ENCODE measurements at regions not wholly inside any gene's neighbourhood (a gene's known extent, or its start where the extent isn't known, plus 50 kb on each side); places are given as distances from the start of the nearest gene placed in this dataset.

GRCh38 chr7:84665339-84665738, 470.8 kb upstream of the SEMA3A start:
- peak; percentile 8 for DNase-seq (ENCODE audit: low spot score)

GRCh38 chr7:84664626-84665025, 470.0 kb upstream of the SEMA3A start:
- Histone ChIP-seq H4K20me1 (ENCODE audit: insufficient read depth, poor library complexity, severe bottlenecking) (no peaks in the 10 kb centered on the region), H3K27me3 (no peaks in the 10 kb centered on the region), H2AFZ (no peak overlapping the region), H3K9me2 (replicated peaks; ENCODE audit: insufficient read depth) (no peaks in the 10 kb centered on the region), H3K4me1 (ENCODE audit: insufficient read depth) (peaks cover 6% of the 10 kb centered on the region), H3K36me3 (replicated peaks; ENCODE audit: insufficient read depth, low read depth) (no peaks in the 10 kb centered on the region), H3K4me3 (no peak overlapping the region), H3K27ac (peak overlapping the region; percentile 17), H3K4me2 (peak overlapping the region; percentile 4), H3K79me2 (no peaks in the 10 kb centered on the region), H3K9me3 (ENCODE audit: low read depth) (no peaks in the 10 kb centered on the region)
- DNase-seq (ENCODE audit: low spot score) = peak; percentile 5
- TF ChIP-seq CTCF (IDR thresholded peaks at IDR 0.05; ENCODE audit: poor library complexity) (no peak), EZH2 (IDR thresholded peaks at IDR 0.05; ENCODE audit: borderline replicate concordance) (no peak), EZH2phosphoT487 (IDR thresholded peaks at IDR 0.05; ENCODE audit: low read depth, severe bottlenecking, unreplicated experiment) (no peak)
- WGBS (ENCODE audit: low lambda C conversion rate, missing lambda C conversion rate) = 47% methylated on average over 1 of the region's 1 CpG

More at GRCh38 chr7:84665339-84665738, 470.8 kb upstream of the SEMA3A start:
- Histone ChIP-seq H3K27me3 (no peaks in the 10 kb centered on the region), H3K4me1 (ENCODE audit: insufficient read depth) (peaks cover 6% of the 10 kb centered on the region), H3K36me3 (replicated peaks; ENCODE audit: insufficient read depth, low read depth) (no peaks in the 10 kb centered on the region), H2AFZ (no peak overlapping the region), H3K79me2 (no peaks in the 10 kb centered on the region), H3K4me2 (peak overlapping the region; percentile 4), H4K20me1 (ENCODE audit: insufficient read depth, poor library complexity, severe bottlenecking) (no peaks in the 10 kb centered on the region), H3K4me3 (no peak overlapping the region), H3K9me2 (replicated peaks; ENCODE audit: insufficient read depth) (no peaks in the 10 kb centered on the region), H3K9me3 (ENCODE audit: low read depth) (no peaks in the 10 kb centered on the region), H3K27ac (peak overlapping the region; percentile 17)
- no peak for TF ChIP-seq EZH2phosphoT487 (IDR thresholded peaks at IDR 0.05; ENCODE audit: low read depth, severe bottlenecking, unreplicated experiment)
- TF ChIP-seq EZH2 (IDR thresholded peaks at IDR 0.05; ENCODE audit: borderline replicate concordance) = no peak
- TF ChIP-seq CTCF (IDR thresholded peaks at IDR 0.05; ENCODE audit: poor library complexity) = no peak
- WGBS (ENCODE audit: low lambda C conversion rate, missing lambda C conversion rate) = 54% methylated on average over 2 of the region's 2 CpGs

GRCh38 chr7:84663224-84663623, 468.6 kb upstream of the SEMA3A start:
- 89% methylated on average over 1 of the region's 1 CpG for WGBS (ENCODE audit: low lambda C conversion rate, missing lambda C conversion rate)
- Histone ChIP-seq H3K36me3 (replicated peaks; ENCODE audit: insufficient read depth, low read depth) (no peaks in the 10 kb centered on the region), H3K4me1 (ENCODE audit: insufficient read depth) (peaks cover 6% of the 10 kb centered on the region), H3K4me3 (no peak overlapping the region), H3K4me2 (peak overlapping the region; percentile 18), H3K9me3 (ENCODE audit: low read depth) (no peaks in the 10 kb centered on the region), H2AFZ (peak overlapping the region; percentile 1), H3K27ac (no peak overlapping the region), H4K20me1 (ENCODE audit: insufficient read depth, poor library complexity, severe bottlenecking) (no peaks in the 10 kb centered on the region), H3K27me3 (no peaks in the 10 kb centered on the region), H3K79me2 (no peaks in the 10 kb centered on the region), H3K9me2 (replicated peaks; ENCODE audit: insufficient read depth) (no peaks in the 10 kb centered on the region)
- TF ChIP-seq EZH2phosphoT487 (IDR thresholded peaks at IDR 0.05; ENCODE audit: low read depth, severe bottlenecking, unreplicated experiment) = no peak
- TF ChIP-seq EZH2 (IDR thresholded peaks at IDR 0.05; ENCODE audit: borderline replicate concordance) = no peak
- no peak for TF ChIP-seq CTCF (IDR thresholded peaks at IDR 0.05; ENCODE audit: poor library complexity)
- DNase-seq (ENCODE audit: low spot score) = no peak

DNA sequence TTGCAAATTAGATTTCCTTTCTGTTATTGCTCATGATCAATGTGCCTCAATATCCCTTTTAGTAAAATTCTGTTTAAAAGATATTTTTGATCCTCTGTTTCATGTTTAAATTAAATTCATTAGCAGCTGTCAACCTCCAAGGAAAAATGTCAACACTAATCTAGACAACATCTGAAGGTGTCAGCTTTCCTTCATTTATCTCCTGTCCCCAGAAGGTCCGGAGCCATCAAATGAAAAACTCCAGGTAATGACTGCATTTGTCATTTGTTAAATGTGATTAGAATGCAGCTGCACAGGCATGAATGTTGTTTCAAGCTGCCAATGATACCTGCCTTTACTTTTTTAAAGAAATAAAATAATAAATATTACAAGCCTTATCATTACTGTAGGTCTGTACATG, 463.7 kb upstream of the SEMA3A start:
- TF ChIP-seq EZH2phosphoT487 (IDR thresholded peaks at IDR 0.05; ENCODE audit: low read depth, severe bottlenecking, unreplicated experiment) (no peak), EZH2 (IDR thresholded peaks at IDR 0.05; ENCODE audit: borderline replicate concordance) (no peak), CTCF (IDR thresholded peaks at IDR 0.05; ENCODE audit: poor library complexity) (no peak)
- no peaks in the 10 kb centered on the region for H4K20me1 ChIP-seq (ENCODE audit: insufficient read depth, poor library complexity, severe bottlenecking)
- H3K4me3 ChIP-seq = no peak overlapping the region
- no peaks in the 10 kb centered on the region for H3K79me2 ChIP-seq
- H3K36me3 ChIP-seq (replicated peaks; ENCODE audit: insufficient read depth, low read depth) = no peaks in the 10 kb centered on the region
- H3K9me2 ChIP-seq (replicated peaks; ENCODE audit: insufficient read depth) = no peaks in the 10 kb centered on the region
- no peaks in the 10 kb centered on the region for H3K4me1 ChIP-seq (ENCODE audit: insufficient read depth)
- DNase-seq (ENCODE audit: low spot score) = no peak
- no peak overlapping the region for H3K27ac ChIP-seq
- no peaks in the 10 kb centered on the region for H3K27me3 ChIP-seq
- H3K4me2 ChIP-seq = no peak overlapping the region
- WGBS (ENCODE audit: low lambda C conversion rate, missing lambda C conversion rate) = 71% methylated on average over 1 of the region's 1 CpG
- no peak overlapping the region for H2AFZ ChIP-seq
- no peaks in the 10 kb centered on the region for H3K9me3 ChIP-seq (ENCODE audit: low read depth)
